ENCODE measurements at regions not wholly inside any gene's neighbourhood (a gene's known extent, or its start where the extent isn't known, plus 50 kb on each side); places are given as distances from the start of the nearest gene placed in this dataset.

DNA sequence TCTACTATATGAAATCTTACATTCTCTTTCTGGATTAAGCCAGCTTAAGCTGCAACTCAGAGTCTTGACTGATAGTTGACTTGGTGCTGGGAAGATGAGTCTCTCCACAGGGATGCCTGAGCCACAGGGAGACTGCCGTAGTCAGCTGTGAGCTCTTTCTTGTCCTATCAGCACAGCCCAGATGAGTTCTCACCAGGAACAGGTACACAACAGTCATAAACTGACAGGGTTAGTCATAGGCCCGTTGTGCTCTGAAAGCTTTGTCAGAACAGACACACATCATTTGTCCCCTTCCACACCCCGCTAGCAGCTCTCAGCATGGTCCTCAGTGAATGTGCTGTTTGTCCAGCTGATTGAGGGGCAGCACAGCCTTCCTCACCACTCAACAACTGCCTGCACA lies 221.6 kb downstream of the RPS24 start:
- TF ChIP-seq FOXM1 (IDR thresholded peaks at IDR 0.05; ENCODE audit: borderline replicate concordance) = no peak
- TF ChIP-seq TARDBP (IDR thresholded peaks at IDR 0.05) = no peak
- no peak for TF ChIP-seq BHLHE40 (IDR thresholded peaks at IDR 0.05; ENCODE audit: borderline replicate concordance)
- TF ChIP-seq NFRKB (IDR thresholded peaks at IDR 0.05) = no peak

Measured in HEK293T (cell line).